Type B pancreatic cell (in vitro differentiated cells): ENCODE measurements at regions not wholly inside any gene's neighbourhood (a gene's known extent, or its start where the extent isn't known, plus 50 kb on each side); places are given as distances from the start of the nearest gene placed in this dataset.
"Not testable (repeated sequence)": the region's sequence is repeated elsewhere in the genome, so short reads cannot be mapped to it uniquely, and the experiment has no call there.

Experiments used
- DNase-seq: peaks from one replicate; pipeline ENCODE4 v3.0.0; 2021; ENCODE audit warnings: mixed read lengths; ENCODE audit not compliant: unreplicated experiment; ENCODE audit errors: extremely low spot score
- H3K27ac Mint-ChIP-seq: 2 replicates; pipeline ENCODE4 v1.8.0; 2021; ENCODE audit warnings: mild to moderate bottlenecking, mixed read lengths
- H3K27me3 Mint-ChIP-seq: 2 replicates; pipeline ENCODE4 v1.8.0; 2021; ENCODE audit warnings: mixed read lengths
- H3K36me3 Mint-ChIP-seq: 2 replicates; pipeline ENCODE4 v1.8.0; 2021; ENCODE audit warnings: mixed read lengths
- H3K4me1 Mint-ChIP-seq: one replicate; pipeline ENCODE4 v1.8.0; 2021; ENCODE audit warnings: mixed read lengths; ENCODE audit not compliant: unreplicated experiment
- H3K4me3 Mint-ChIP-seq: 2 replicates; pipeline ENCODE4 v1.8.0; 2021; ENCODE audit warnings: mild to moderate bottlenecking, mixed read lengths
- H3K9me3 Mint-ChIP-seq: 2 replicates; pipeline ENCODE4 v1.8.0; 2021; ENCODE audit warnings: mixed read lengths
- CTCF ChIP-seq: fragments of 200-600 bp; sonication (generic); conservative IDR thresholded peaks from 2 replicates; pipeline ENCODE4 v1.5.0; 2021; ENCODE audit warnings: antibody characterized with exemption, mild to moderate bottlenecking

- Mint-ChIP-seq H3K27me3 (no peaks in the 10 kb centered on the region), H3K4me3 (no peak overlapping the region), H3K9me3 (peaks cover 4% of the 10 kb centered on the region), H3K36me3 (no peaks in the 10 kb centered on the region), H3K27ac (no peak overlapping the region), H3K4me1 (peaks cover 3% of the 10 kb centered on the region)
- TF ChIP-seq CTCF, result no peak
- peak; percentile 67 for DNase-seq
These were observed 182.4 kb upstream of the ERBB4 start for GRCh38 chr2:212721026-212721451.

GRCh38 chr2:212715411-212715810, 176.8 kb upstream of the ERBB4 start:
- H3K27ac Mint-ChIP-seq, H3K4me1 Mint-ChIP-seq, DNase-seq, H3K27me3 Mint-ChIP-seq, H3K36me3 Mint-ChIP-seq, H3K9me3 Mint-ChIP-seq, H3K4me3 Mint-ChIP-seq: not testable (repeated sequence)

GRCh38 chr2:212713681-212714080, 175.1 kb upstream of the ERBB4 start:
- H3K27me3 Mint-ChIP-seq, result no peaks in the 10 kb centered on the region
- no peaks in the 10 kb centered on the region for H3K36me3 Mint-ChIP-seq
- H3K4me3 Mint-ChIP-seq, result no peak overlapping the region
- no peaks in the 10 kb centered on the region for H3K9me3 Mint-ChIP-seq
- TF ChIP-seq CTCF, result no peak
- DNase-seq, result no peak
- no peak overlapping the region for H3K27ac Mint-ChIP-seq
- H3K4me1 Mint-ChIP-seq, result no peaks in the 10 kb centered on the region

GRCh38 chr2:212712991-212713390, 174.4 kb upstream of the ERBB4 start:
- no peak for DNase-seq
- TF ChIP-seq CTCF, result no peak
- H3K4me3 Mint-ChIP-seq, result no peak overlapping the region
- no peaks in the 10 kb centered on the region for H3K4me1 Mint-ChIP-seq
- no peaks in the 10 kb centered on the region for H3K27me3 Mint-ChIP-seq
- H3K27ac Mint-ChIP-seq, result no peak overlapping the region
- no peaks in the 10 kb centered on the region for H3K9me3 Mint-ChIP-seq
- no peaks in the 10 kb centered on the region for H3K36me3 Mint-ChIP-seq

GRCh38 chr2:212712466-212712865, 173.9 kb upstream of the ERBB4 start:
- no peak overlapping the region for H3K27ac Mint-ChIP-seq
- no peak for DNase-seq
- no peak overlapping the region for H3K4me3 Mint-ChIP-seq
- H3K27me3 Mint-ChIP-seq, result no peaks in the 10 kb centered on the region
- H3K36me3 Mint-ChIP-seq, result no peaks in the 10 kb centered on the region
- TF ChIP-seq CTCF, result no peak
- no peaks in the 10 kb centered on the region for H3K9me3 Mint-ChIP-seq
- H3K4me1 Mint-ChIP-seq, result no peaks in the 10 kb centered on the region

- Mint-ChIP-seq H3K36me3 (no peaks in the 10 kb centered on the region), H3K4me3 (no peak overlapping the region), H3K9me3 (no peaks in the 10 kb centered on the region), H3K4me1 (no peaks in the 10 kb centered on the region), H3K27me3 (no peaks in the 10 kb centered on the region), H3K27ac (no peak overlapping the region)
- DNase-seq, result no peak
- TF ChIP-seq CTCF, result no peak
These were observed 173.3 kb upstream of the ERBB4 start for GRCh38 chr2:212711856-212712255.
